ENCODE measurements at regions not wholly inside any gene's neighbourhood (a gene's known extent, or its start where the extent isn't known, plus 50 kb on each side); places are given as distances from the start of the nearest gene placed in this dataset.

DNA sequence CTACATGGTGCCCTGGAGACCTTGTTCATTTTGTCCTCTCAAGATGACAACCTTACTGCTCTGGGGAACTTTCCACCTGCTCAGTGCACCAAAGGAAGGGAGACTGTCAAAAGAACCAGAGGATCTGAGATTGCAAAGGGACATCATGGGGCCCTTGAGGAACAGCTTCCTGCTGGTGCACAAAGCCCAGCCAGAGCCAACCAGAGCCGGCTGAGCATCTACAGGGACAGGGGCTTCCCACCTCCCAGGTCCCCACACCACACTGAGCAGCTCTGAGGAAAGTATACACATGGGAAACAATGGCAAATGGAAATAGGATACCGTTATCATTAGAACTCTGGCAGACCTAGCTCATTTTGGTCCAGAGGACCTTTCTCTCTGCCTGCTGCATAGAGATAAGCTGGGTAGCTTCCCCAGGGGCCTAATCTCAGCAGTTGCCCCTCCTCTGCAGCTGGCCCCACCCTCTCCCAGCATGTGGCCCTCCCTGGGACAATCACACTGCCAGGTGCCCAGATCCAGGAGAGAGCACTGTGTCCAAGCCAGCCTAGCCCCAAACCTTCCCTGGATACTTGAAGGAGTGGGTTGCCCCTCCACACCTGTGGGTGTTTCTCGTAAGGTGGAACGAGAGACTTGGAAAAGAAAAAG, 123.4 kb upstream of the PRR20G start:
- Mint-ChIP-seq H3K4me1 (ENCODE audit: low read depth) (no peaks in the 10 kb centered on the region), H3K27ac (no peak overlapping the region), H3K27me3 (peaks cover 15% of the 10 kb centered on the region), H3K4me3 (no peak overlapping the region), H3K36me3 (no peaks in the 10 kb centered on the region), H3K9me3 (ENCODE audit: low read depth) (no peaks in the 10 kb centered on the region)

DNA sequence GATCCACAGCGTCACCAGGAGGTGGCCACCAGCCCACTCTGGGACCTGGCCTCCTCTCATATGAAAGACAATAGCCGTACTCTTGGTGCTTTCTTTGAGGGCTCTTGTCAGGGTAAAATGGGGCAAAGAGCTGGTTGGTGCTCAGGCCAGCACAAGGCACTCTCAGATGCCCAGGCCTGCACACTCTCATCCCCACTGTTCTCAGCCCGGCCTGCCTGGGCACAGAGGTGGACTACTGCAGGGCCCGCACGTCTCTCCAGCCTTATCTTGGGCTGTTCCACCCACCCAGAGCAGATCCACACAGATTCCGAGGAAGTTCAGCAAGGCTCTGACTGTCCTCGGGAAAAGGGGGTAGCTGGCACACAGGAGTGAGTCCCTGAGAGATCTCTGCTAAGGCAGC, 122.8 kb upstream of the PRR20G start:
- Mint-ChIP-seq H3K4me1 (ENCODE audit: low read depth) (no peaks in the 10 kb centered on the region), H3K9me3 (ENCODE audit: low read depth) (no peaks in the 10 kb centered on the region), H3K36me3 (no peaks in the 10 kb centered on the region), H3K27ac (no peak overlapping the region), H3K4me3 (no peak overlapping the region), H3K27me3 (peaks cover 13% of the 10 kb centered on the region)

DNA sequence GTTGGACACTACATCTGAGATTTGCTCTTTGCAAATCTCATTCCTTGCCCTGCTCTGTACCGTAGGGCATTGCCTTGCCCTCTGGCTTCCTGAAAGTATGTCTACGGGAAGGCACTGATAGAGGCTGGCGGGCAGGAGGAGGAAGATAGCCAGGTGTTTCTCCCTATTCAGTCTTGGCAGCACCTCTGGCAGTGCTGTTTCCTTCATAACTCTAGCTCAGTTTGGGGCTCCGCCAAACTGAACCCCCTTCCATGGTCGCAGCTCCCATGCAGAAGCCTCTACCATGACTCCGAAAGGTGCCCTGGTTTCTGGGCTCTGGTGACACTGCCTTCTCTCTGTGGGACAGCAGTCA, 122.3 kb upstream of the PRR20G start:
- H3K36me3 Mint-ChIP-seq: no peaks in the 10 kb centered on the region
- peaks cover 11% of the 10 kb centered on the region for H3K27me3 Mint-ChIP-seq
- no peak overlapping the region for H3K4me3 Mint-ChIP-seq
- no peaks in the 10 kb centered on the region for H3K4me1 Mint-ChIP-seq (ENCODE audit: low read depth)
- no peaks in the 10 kb centered on the region for H3K9me3 Mint-ChIP-seq (ENCODE audit: low read depth)
- no peak overlapping the region for H3K27ac Mint-ChIP-seq

GRCh38 chr3:127409421-127410136, 121.7 kb upstream of the PRR20G start:
- H3K9me3 Mint-ChIP-seq (ENCODE audit: low read depth): no peaks in the 10 kb centered on the region
- no peaks in the 10 kb centered on the region for H3K36me3 Mint-ChIP-seq
- no peak overlapping the region for H3K4me3 Mint-ChIP-seq
- H3K27me3 Mint-ChIP-seq: peaks cover 9% of the 10 kb centered on the region
- no peak overlapping the region for H3K27ac Mint-ChIP-seq
- H3K4me1 Mint-ChIP-seq (ENCODE audit: low read depth): no peaks in the 10 kb centered on the region

DNA sequence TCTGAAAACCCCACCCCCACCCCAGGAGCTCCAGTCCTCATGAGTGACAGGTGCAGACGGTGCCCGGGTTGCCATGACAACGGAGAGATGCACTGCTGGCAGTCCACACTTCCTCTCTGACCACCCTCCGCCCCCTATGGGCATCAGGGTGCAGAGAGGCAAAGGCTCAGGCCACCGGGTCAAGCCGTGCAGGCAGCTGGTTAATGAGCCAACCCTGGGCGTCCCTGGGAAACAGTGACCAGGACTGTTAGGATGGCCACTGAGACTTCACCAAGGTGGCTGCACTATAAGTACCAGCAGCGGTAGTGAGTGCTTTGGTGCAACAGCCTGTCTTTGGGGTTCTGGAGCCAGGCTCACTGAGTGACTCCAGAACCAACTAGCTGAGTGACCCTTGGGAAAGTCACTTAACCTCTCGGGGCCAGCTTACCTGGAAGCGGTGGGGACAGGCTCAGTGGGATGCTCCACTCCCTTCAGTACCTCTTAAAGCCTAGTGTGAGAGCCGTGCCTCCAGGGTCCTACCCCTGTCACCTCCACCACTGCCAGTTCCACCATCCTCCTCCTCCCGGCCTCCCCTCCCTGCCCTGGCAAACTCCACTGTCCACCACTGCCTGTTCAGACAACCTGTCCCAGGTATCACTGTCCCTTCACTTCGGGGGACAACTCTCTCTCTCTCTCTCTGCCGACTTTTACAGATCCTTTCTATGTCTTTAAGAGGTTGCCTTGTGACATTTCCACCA, 121.0 kb upstream of the PRR20G start:
- no peak overlapping the region for H3K4me3 Mint-ChIP-seq
- no peaks in the 10 kb centered on the region for H3K9me3 Mint-ChIP-seq (ENCODE audit: low read depth)
- H3K27ac Mint-ChIP-seq: no peak overlapping the region
- no peaks in the 10 kb centered on the region for H3K4me1 Mint-ChIP-seq (ENCODE audit: low read depth)
- H3K27me3 Mint-ChIP-seq: peaks cover 7% of the 10 kb centered on the region
- H3K36me3 Mint-ChIP-seq: no peaks in the 10 kb centered on the region

GRCh38 chr3:127408022-127408683, 120.3 kb upstream of the PRR20G start:
- H3K27me3 Mint-ChIP-seq: peaks cover 7% of the 10 kb centered on the region
- H3K4me3 Mint-ChIP-seq: no peak overlapping the region
- no peaks in the 10 kb centered on the region for H3K9me3 Mint-ChIP-seq (ENCODE audit: low read depth)
- no peaks in the 10 kb centered on the region for H3K4me1 Mint-ChIP-seq (ENCODE audit: low read depth)
- no peak overlapping the region for H3K27ac Mint-ChIP-seq
- H3K36me3 Mint-ChIP-seq: no peaks in the 10 kb centered on the region

DNA sequence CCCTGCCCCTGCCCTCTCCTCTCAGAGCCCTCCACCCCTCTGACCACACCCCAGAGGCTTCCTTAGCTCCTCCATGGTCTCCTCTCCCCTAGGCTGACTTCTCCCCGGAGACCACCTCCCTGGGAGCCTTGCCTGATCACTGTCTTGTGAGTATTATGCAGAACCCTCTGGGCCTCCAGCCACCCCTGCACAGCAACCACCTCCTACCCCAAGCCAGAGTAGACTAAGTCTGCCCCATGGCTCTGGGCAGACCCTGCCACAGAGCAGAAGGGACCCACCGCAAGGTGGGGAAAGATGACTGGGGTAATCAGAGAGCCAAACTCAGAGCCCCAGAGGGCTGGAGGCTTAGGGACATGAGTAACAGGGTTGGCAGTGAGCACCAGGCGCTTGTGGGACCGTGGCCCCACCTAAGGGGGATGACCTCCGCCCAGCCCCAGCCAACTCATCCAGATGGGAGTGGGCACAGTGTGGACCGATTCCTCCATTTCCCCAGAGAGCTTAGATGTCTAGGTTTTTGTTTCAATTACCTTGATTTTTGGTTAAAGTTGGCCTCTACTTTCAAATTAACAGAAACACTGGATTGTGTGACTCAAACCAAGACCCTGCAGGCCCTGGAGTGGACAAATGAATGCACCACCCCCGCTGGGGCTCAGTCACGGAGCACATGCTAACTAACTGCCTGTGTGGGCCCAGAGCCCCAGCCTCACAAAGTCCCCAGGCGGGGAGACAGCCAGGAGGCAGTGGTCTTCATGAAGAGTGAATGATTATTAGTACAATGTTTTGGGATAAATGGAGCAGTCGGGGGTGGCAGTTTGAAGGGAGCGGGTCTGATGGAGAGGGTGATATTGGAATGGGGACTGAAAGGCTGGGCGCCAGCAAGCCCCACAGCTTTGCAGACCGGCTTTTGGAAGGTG, 119.4 kb upstream of the PRR20G start:
- Mint-ChIP-seq H3K27ac (no peak overlapping the region), H3K4me3 (no peak overlapping the region), H3K36me3 (no peaks in the 10 kb centered on the region), H3K4me1 (ENCODE audit: low read depth) (no peaks in the 10 kb centered on the region), H3K9me3 (ENCODE audit: low read depth) (no peaks in the 10 kb centered on the region), H3K27me3 (peaks cover 7% of the 10 kb centered on the region)

DNA sequence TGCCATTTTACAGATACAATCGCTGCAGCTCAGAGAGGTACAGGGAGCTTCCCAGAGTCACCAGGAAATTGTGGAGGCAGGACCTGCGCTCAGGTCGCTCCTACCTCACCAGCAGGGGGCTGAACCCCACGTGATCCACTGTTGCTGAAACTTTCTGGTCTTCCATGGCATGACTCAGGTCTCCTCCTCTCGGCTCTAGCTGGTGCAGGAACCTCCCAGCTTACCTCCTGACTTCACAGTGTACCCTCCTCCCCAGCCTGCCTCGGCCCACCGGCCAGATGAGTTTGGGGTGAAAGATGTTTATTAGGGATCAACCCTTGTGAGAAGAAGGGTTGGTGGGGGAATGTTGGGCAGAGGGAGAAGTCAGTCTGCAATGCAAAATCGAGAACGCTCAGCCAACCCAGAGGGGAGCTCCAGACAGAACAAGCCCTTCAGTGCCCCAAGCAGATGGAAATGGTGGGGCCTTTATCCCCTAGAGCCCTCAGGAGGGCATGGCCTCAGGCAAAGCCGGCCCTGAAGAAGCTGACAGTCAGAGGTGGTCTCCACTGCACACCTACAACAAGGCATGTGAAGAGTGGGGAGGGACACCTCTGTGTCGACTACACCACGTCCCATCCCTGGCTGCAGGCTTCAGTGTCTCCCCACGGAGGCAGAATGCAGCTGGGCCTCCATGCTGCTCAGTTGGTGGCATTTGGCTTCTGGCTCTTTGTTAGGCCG, 118.6 kb upstream of the PRR20G start:
- Mint-ChIP-seq H3K4me3 (no peak overlapping the region), H3K27me3 (peaks cover 7% of the 10 kb centered on the region), H3K27ac (no peak overlapping the region), H3K9me3 (ENCODE audit: low read depth) (no peaks in the 10 kb centered on the region), H3K4me1 (ENCODE audit: low read depth) (no peaks in the 10 kb centered on the region), H3K36me3 (no peaks in the 10 kb centered on the region)

DNA sequence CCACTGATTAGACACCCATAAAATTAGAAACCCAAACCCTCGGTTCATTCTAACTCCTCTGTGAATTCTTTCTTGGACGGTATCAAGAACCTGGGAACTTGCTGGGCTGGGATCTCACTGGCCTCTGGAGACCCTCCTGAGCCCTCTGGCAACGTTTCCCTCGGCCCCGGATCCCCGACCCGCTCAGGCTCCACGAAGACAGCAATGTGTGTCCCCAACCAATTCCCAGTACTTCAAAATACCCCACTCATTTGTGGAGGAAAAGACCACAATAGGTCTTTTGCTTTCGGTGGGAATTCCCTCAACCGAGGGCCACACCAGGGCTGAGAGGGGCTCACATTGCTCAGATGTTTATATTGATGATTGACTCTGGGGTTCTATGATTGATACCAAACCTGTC, 117.9 kb upstream of the PRR20G start:
- peaks cover 7% of the 10 kb centered on the region for H3K27me3 Mint-ChIP-seq
- no peaks in the 10 kb centered on the region for H3K4me1 Mint-ChIP-seq (ENCODE audit: low read depth)
- H3K36me3 Mint-ChIP-seq: no peaks in the 10 kb centered on the region
- H3K9me3 Mint-ChIP-seq (ENCODE audit: low read depth): no peaks in the 10 kb centered on the region
- no peak overlapping the region for H3K27ac Mint-ChIP-seq
- no peak overlapping the region for H3K4me3 Mint-ChIP-seq

- no peak overlapping the region for H3K4me3 Mint-ChIP-seq
- H3K36me3 Mint-ChIP-seq: no peaks in the 10 kb centered on the region
- no peaks in the 10 kb centered on the region for H3K4me1 Mint-ChIP-seq (ENCODE audit: low read depth)
- H3K9me3 Mint-ChIP-seq (ENCODE audit: low read depth): no peaks in the 10 kb centered on the region
- peaks cover 5% of the 10 kb centered on the region for H3K27me3 Mint-ChIP-seq
- H3K27ac Mint-ChIP-seq: no peak overlapping the region
Observed at GRCh38 chr3:127405010-127405598, 117.3 kb upstream of the PRR20G start.

- H3K9me3 Mint-ChIP-seq (ENCODE audit: low read depth): no peaks in the 10 kb centered on the region
- H3K36me3 Mint-ChIP-seq: no peaks in the 10 kb centered on the region
- peaks cover 5% of the 10 kb centered on the region for H3K27me3 Mint-ChIP-seq
- H3K4me1 Mint-ChIP-seq (ENCODE audit: low read depth): no peaks in the 10 kb centered on the region
- no peak overlapping the region for H3K27ac Mint-ChIP-seq
- no peak overlapping the region for H3K4me3 Mint-ChIP-seq
Observed at GRCh38 chr3:127404221-127405009, 116.6 kb upstream of the PRR20G start.

DNA sequence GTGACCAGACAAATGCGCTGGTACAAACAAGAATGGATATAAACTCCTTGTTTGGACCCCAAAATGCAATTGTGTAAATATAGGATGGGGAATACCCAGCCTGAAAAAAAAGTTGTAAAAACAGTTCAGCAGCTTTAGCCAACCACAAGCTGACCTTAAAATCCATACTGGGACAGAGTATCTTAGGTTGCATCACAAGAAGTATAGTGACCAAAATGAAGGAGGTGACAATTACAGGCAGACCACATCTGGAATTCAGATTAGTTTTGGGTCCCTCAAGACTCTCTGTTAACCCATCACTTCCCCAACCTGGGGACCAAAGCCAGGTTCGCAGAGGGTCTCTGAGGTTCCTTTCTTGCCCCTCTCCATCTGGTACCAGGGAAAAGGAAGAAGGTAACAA, 115.9 kb upstream of the PRR20G start:
- Mint-ChIP-seq H3K27me3 (peaks cover 5% of the 10 kb centered on the region), H3K4me3 (no peak overlapping the region), H3K9me3 (ENCODE audit: low read depth) (no peaks in the 10 kb centered on the region), H3K4me1 (ENCODE audit: low read depth) (no peaks in the 10 kb centered on the region), H3K36me3 (no peaks in the 10 kb centered on the region), H3K27ac (no peak overlapping the region)

- H3K36me3 Mint-ChIP-seq: no peaks in the 10 kb centered on the region
- peaks cover 5% of the 10 kb centered on the region for H3K27me3 Mint-ChIP-seq
- H3K9me3 Mint-ChIP-seq (ENCODE audit: low read depth): no peaks in the 10 kb centered on the region
- H3K4me3 Mint-ChIP-seq: no peak overlapping the region
- H3K4me1 Mint-ChIP-seq (ENCODE audit: low read depth): no peaks in the 10 kb centered on the region
- H3K27ac Mint-ChIP-seq: no peak overlapping the region
Observed at GRCh38 chr3:127399154-127399553, 111.3 kb upstream of the PRR20G start.
